Activated naive CD4-positive, alpha-beta T cell treated with anti-CD3 and anti-CD28 coated beads for 36 hours (primary cell): ENCODE measurements at regions not wholly inside any gene's neighbourhood (a gene's known extent, or its start where the extent isn't known, plus 50 kb on each side); places are given as distances from the start of the nearest gene placed in this dataset.

ENCODE experiments used
- CTCF ChIA-PET: fragments of 350-600 bp; sonication (Branson Sonifier 250); formaldehyde crosslinking; loops from one replicate; lab custom pipeline; 2021; ENCODE audit warnings: antibody characterized with exemption; lab: Charles Lee
- DNase-seq: peaks from one replicate; pipeline ENCODE4 v3.0.0-alpha.2; 2020
- H3K27ac Mint-ChIP-seq: one replicate; pipeline ENCODE4 v1.8.0; 2021; ENCODE audit warnings: mild to moderate bottlenecking, mixed read lengths
- H3K27me3 Mint-ChIP-seq: one replicate; pipeline ENCODE4 v1.8.0; 2021; ENCODE audit warnings: low read depth, mixed read lengths
- H3K36me3 Mint-ChIP-seq: one replicate; pipeline ENCODE4 v1.8.0; 2021; ENCODE audit warnings: low read depth, mixed read lengths
- H3K4me1 Mint-ChIP-seq: one replicate; pipeline ENCODE4 v1.8.0; 2021; ENCODE audit warnings: low read depth, mixed read lengths
- H3K4me3 Mint-ChIP-seq: one replicate; pipeline ENCODE4 v1.8.0; 2021; ENCODE audit warnings: mild to moderate bottlenecking, moderate library complexity, mixed read lengths
- H3K9me3 Mint-ChIP-seq: one replicate; pipeline ENCODE4 v1.8.0; 2021; ENCODE audit warnings: mixed read lengths
- intact Hi-C: fragments of 100-400 bp; cut with micrococcal nuclease; formaldehyde crosslinking; loops from one replicate; pipeline ENCODE4 v1.15.1; 2023

- Mint-ChIP-seq H3K9me3 (no peaks in the 10 kb centered on the region), H3K27ac (no peak overlapping the region), H3K4me1 (no peaks in the 10 kb centered on the region), H3K27me3 (no peaks in the 10 kb centered on the region), H3K36me3 (no peaks in the 10 kb centered on the region), H3K4me3 (no peak overlapping the region)
- intact Hi-C loops, result no loop called here
- DNase-seq, result no peak
- CTCF ChIA-PET, result no interaction called here
Measured at GRCh38 chr5:4212071-4212739, 616.6 kb downstream of the IRX1 start.

DNA sequence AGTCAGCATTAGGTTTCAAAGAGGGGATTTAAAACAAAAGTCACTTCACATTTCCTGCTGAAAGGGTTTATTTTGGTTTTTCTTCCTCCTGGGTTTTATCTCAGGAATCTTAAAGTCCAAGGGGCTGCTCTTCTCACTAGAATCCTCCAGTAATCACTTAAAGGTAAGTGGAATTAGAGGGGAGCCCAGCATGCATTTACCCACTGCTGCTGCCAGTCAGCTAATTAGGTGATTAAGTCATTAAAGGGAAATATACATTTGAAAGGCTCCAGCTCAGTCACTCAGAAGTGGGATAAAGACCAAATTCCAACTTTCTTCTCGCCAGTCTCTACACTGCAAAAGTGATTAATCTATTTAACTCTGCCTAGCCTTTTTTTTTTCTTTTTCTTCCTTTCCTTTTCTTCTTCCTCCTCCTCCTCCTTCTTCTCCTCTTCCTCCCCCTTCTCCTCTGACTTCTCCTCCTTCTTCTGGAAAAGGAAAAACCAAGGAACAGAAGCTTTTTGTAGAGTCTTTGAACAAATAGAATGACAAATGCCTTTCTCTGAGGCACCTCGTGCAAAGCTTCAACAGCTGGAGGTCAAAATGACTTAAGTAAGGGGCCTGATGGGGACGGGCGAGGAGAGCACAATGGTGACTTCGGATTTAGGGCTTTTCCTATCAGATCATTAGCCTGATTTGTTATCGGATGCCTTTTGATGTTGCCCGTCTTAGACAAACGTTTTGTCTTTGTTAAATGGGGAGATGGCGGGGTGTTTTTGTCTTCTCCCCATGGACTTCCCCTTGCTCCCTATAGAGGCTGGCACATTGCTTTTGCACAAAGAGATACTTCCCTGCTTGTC lies 617.6 kb downstream of the IRX1 start:
- H3K36me3 Mint-ChIP-seq, result no peaks in the 10 kb centered on the region
- H3K4me3 Mint-ChIP-seq, result no peak overlapping the region
- CTCF ChIA-PET, result interaction anchor here (0.5 kb wide), 1 partner anchor 100 kb away, joined by 5 read pairs; no protein-coding TSS in a partner anchor
- H3K27me3 Mint-ChIP-seq, result no peaks in the 10 kb centered on the region
- H3K4me1 Mint-ChIP-seq, result no peaks in the 10 kb centered on the region
- H3K27ac Mint-ChIP-seq, result no peak overlapping the region
- intact Hi-C loops, result no loop called here
- no peaks in the 10 kb centered on the region for H3K9me3 Mint-ChIP-seq
- no peak for DNase-seq

- H3K9me3 Mint-ChIP-seq, result no peaks in the 10 kb centered on the region
- intact Hi-C loops, result no loop called here
- no peaks in the 10 kb centered on the region for H3K4me1 Mint-ChIP-seq
- H3K4me3 Mint-ChIP-seq, result no peak overlapping the region
- CTCF ChIA-PET, result no interaction called here
- no peak overlapping the region for H3K27ac Mint-ChIP-seq
- H3K27me3 Mint-ChIP-seq, result no peaks in the 10 kb centered on the region
- no peak for DNase-seq
- no peaks in the 10 kb centered on the region for H3K36me3 Mint-ChIP-seq
Measured at GRCh38 chr5:4215143-4215542, 619.5 kb downstream of the IRX1 start.

DNA sequence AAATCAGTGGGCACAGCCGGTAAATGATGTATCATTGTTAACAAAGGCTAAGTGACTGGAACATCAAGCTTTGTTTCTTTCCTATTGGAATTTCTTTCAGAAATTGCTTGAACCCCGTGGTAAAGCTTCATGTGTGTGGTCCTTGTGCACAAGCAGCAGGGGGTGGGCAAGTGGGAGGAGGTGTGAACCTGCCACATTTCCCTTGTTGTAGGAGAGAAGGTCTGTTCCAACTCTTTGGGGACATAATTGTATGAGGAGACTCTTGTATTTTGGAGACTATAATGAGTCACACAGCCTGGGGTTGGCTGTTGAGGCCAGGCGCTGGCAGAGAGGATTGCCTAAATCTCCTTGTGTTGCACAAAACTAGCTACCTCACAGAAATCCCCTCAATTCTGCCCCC lies 620.5 kb downstream of the IRX1 start:
- no peaks in the 10 kb centered on the region for H3K27me3 Mint-ChIP-seq
- no peak for DNase-seq
- no peaks in the 10 kb centered on the region for H3K9me3 Mint-ChIP-seq
- H3K36me3 Mint-ChIP-seq, result no peaks in the 10 kb centered on the region
- intact Hi-C loops, result no loop called here
- no peaks in the 10 kb centered on the region for H3K4me1 Mint-ChIP-seq
- no peak overlapping the region for H3K27ac Mint-ChIP-seq
- CTCF ChIA-PET, result no interaction called here
- no peak overlapping the region for H3K4me3 Mint-ChIP-seq

DNA sequence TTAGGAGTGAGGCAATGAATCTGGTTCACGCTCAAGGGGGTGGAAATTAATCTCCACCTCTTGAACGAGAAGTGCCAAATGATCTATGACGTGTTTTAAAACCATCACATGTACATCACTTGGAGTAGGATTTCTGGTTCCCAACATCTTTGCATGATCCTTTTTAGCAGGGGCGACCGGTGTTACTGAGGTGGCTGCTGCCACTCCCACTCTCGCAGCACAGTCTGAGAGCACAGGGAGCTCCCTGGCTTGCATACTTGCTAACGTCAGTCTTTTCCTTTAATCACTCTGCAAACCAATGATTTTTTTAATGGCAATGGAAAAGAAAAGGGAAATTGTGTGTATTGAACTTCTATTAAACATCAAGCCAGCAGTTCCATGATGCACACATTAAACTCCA lies 624.4 kb downstream of the IRX1 start:
- H3K27ac Mint-ChIP-seq, result no peak overlapping the region
- no peaks in the 10 kb centered on the region for H3K4me1 Mint-ChIP-seq
- no peak for DNase-seq
- H3K4me3 Mint-ChIP-seq, result no peak overlapping the region
- intact Hi-C loops, result no loop called here
- peaks cover 3% of the 10 kb centered on the region for H3K27me3 Mint-ChIP-seq
- no peaks in the 10 kb centered on the region for H3K9me3 Mint-ChIP-seq
- H3K36me3 Mint-ChIP-seq, result no peaks in the 10 kb centered on the region
- CTCF ChIA-PET, result no interaction called here

GRCh38 chr5:4221048-4221447 lies 625.4 kb downstream of the IRX1 start:
- H3K27me3 Mint-ChIP-seq, result peaks cover 3% of the 10 kb centered on the region
- H3K27ac Mint-ChIP-seq, result no peak overlapping the region
- CTCF ChIA-PET, result no interaction called here
- intact Hi-C loops, result no loop called here
- H3K4me3 Mint-ChIP-seq, result no peak overlapping the region
- H3K9me3 Mint-ChIP-seq, result no peaks in the 10 kb centered on the region
- H3K4me1 Mint-ChIP-seq, result no peaks in the 10 kb centered on the region
- no peak for DNase-seq
- H3K36me3 Mint-ChIP-seq, result no peaks in the 10 kb centered on the region

DNA sequence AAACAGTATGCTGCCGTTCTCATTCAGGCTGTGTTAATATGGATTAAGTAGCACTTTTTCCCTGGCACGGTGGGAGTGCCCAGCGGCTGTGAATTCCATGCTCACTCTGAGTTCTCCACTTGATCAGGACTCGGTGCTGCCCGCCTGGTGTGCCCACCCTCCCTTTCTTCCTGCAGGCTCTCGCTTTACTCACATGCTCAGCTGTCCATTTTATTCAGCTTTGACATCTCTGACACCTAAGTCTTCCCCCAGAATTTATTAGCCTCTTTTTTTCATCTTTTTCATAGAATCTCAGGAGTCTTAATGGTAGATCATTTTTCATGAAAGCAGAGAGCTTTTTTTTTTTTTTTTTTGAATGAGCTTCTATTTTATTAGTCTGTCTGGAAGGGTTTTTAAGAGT lies 626.5 kb downstream of the IRX1 start:
- Mint-ChIP-seq H3K36me3 (no peaks in the 10 kb centered on the region), H3K4me1 (no peaks in the 10 kb centered on the region), H3K27ac (no peak overlapping the region), H3K4me3 (no peak overlapping the region), H3K9me3 (no peaks in the 10 kb centered on the region), H3K27me3 (peaks cover 3% of the 10 kb centered on the region)
- intact Hi-C loops, result no loop called here
- CTCF ChIA-PET, result no interaction called here
- no peak for DNase-seq

- CTCF ChIA-PET, result no interaction called here
- Mint-ChIP-seq H3K27ac (no peak overlapping the region), H3K9me3 (no peaks in the 10 kb centered on the region), H3K4me1 (no peaks in the 10 kb centered on the region), H3K36me3 (no peaks in the 10 kb centered on the region), H3K4me3 (no peak overlapping the region), H3K27me3 (peaks cover 3% of the 10 kb centered on the region)
- intact Hi-C loops, result no loop called here
- DNase-seq, result no peak
Measured at GRCh38 chr5:4222821-4223220, 627.2 kb downstream of the IRX1 start.

- Mint-ChIP-seq H3K27me3 (peaks cover 3% of the 10 kb centered on the region), H3K4me3 (no peak overlapping the region), H3K4me1 (no peaks in the 10 kb centered on the region), H3K36me3 (no peaks in the 10 kb centered on the region), H3K27ac (no peak overlapping the region), H3K9me3 (peaks cover 2% of the 10 kb centered on the region)
- intact Hi-C loops, result no loop called here
- CTCF ChIA-PET, result no interaction called here
- DNase-seq, result no peak
Measured at GRCh38 chr5:4225741-4226140, 630.1 kb downstream of the IRX1 start.

GRCh38 chr5:4226565-4226964 lies 630.9 kb downstream of the IRX1 start:
- H3K9me3 Mint-ChIP-seq, result peaks cover 2% of the 10 kb centered on the region
- intact Hi-C loops, result no loop called here
- H3K36me3 Mint-ChIP-seq, result no peaks in the 10 kb centered on the region
- no peak overlapping the region for H3K27ac Mint-ChIP-seq
- H3K4me1 Mint-ChIP-seq, result no peaks in the 10 kb centered on the region
- H3K4me3 Mint-ChIP-seq, result no peak overlapping the region
- no peak for DNase-seq
- peaks cover 3% of the 10 kb centered on the region for H3K27me3 Mint-ChIP-seq
- CTCF ChIA-PET, result no interaction called here

DNA sequence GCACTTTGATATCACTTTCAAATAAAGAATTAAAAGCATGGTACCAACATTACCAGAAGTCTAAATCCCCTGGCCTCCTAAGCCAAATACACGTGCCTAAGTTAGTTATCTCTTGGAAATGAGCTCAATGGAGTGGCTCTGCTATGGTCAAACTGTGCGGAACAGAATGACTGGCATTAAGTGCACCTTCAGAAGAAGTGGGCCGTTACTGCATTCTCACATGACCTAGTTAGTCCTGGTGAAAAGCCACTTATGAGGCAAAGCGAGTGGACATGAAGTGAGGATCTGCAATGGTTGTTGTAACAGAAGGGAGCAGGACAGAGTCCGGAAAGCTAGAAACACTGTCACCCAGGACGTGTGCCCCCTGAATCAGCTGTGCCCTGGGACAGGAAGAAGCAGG lies 633.1 kb downstream of the IRX1 start:
- no peaks in the 10 kb centered on the region for H3K27me3 Mint-ChIP-seq
- no peak overlapping the region for H3K27ac Mint-ChIP-seq
- CTCF ChIA-PET, result no interaction called here
- H3K36me3 Mint-ChIP-seq, result no peaks in the 10 kb centered on the region
- no peak overlapping the region for H3K4me3 Mint-ChIP-seq
- no peak for DNase-seq
- no peaks in the 10 kb centered on the region for H3K4me1 Mint-ChIP-seq
- H3K9me3 Mint-ChIP-seq, result peaks cover 5% of the 10 kb centered on the region
- intact Hi-C loops, result no loop called here

DNA sequence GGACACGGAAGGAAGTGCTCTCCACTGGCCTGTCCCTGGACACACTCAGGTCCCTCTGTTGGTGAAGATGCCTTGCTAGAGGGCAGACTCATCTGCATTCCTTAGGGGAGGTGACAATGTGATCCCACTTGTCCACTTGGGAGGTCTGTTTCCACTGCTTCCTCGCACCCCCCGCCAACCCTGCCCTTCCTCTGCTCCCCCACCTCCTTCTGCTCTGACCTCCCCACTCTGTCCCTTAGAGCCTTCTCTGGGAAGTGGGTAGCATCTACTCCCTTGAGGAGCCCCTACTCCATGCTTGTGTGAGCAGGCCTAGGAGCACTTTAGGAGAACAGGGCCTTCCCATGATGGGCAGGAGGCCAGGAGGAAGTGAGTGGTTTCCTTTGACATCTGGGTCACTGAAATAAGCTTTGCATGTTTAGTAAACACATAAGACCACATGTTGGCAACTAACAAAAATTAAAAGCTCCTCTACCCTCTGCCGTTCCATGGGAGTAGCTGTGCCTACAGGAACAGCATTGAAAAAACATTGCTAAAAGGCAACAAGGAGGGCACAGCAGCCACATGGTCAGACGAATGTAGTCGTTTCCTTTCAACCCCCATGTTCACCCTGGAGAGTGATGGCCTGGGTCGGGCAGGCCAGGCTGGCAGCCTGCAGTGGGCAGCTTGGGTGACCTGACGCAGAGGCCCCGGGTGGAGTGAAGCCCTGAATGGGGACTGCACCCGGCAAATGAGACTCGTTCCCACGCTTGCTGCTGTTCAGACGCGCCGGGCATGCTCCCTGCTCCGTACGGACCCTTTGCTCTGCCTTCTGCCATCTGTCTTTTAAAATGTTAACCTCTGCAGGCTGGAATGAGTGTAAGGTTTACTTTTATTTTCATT lies 634.0 kb downstream of the IRX1 start:
- no peaks in the 10 kb centered on the region for H3K4me1 Mint-ChIP-seq
- no peaks in the 10 kb centered on the region for H3K27me3 Mint-ChIP-seq
- no peak overlapping the region for H3K27ac Mint-ChIP-seq
- intact Hi-C loops, result no loop called here
- H3K36me3 Mint-ChIP-seq, result no peaks in the 10 kb centered on the region
- DNase-seq, result no peak
- H3K4me3 Mint-ChIP-seq, result no peak overlapping the region
- CTCF ChIA-PET, result no interaction called here
- peaks cover 12% of the 10 kb centered on the region for H3K9me3 Mint-ChIP-seq
